ENCODE measurements at regions not wholly inside any gene's neighbourhood (a gene's known extent, or its start where the extent isn't known, plus 50 kb on each side); places are given as distances from the start of the nearest gene placed in this dataset.

DNA sequence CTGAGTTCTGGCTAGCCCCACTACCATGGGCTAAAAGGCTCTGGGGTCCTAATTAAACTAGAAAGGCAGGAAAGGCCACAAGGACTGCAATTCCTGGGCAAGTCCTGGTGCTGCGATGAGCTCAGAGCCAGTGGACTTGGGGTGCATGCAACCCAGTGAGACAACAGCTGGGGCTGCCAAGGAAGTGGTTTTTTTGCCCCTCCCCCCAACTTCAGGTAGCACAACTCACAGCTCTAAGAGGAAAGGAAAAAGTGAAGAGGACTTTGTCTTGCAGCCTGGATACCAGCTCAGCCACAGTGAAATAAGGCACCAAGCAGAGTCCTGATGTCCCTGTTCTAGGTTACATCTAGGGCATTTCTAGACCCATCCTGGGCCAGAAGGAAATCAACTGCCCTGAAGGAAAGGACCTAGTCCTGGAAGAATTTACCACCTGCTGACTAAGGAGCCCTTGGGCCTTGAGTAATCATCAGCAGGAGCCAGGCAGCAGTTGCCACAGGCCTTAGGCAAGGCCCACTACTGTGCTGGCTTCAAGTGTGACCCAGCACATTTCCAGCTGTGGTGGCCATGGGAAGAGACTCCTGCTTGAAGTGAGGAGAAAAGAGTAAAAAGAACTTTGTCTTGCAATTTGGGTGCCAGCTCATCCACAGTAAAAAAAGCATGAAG, 358.4 kb downstream of the BTBD3 start:
- DNase-seq (ENCODE audit: low spot score), result no peak

DNA sequence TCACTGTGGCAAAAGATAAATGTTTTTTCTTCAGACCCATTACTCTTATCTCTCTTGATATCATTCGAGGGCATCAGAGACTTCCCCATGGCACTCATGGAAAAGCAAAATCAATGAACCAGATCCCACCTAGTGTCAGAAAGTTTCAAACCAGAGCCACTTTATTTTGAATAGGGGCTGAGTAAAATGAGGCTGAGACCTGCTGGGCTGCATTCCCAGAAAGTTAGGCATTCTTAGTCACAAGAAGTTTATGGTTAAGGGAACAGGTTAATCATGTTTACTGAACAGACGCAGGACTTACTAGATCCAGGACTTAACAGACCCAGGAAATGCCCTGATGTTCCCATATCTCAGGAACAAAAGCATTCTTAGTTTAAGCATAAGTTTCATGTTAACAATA, 369.9 kb downstream of the BTBD3 start:
- no peak for DNase-seq (ENCODE audit: low spot score)

DNA sequence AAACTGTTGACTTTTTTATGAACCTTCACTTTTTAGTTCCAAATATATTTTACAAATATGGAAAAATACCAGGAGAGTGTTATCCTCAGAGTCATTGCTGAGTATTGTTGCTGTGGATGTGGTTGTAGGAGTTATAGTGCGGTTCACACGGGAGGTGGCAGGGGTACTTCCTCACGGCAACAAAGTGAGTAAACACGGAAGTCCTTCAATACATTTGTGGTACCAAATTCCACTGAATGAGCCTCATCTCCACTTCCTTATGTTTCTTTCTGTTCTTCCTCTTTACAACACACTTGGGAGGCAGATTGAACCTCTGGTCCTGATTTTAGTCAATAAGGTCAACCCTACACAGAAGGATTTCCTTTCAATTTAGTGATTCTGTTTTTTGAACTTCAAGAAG, 371.8 kb downstream of the BTBD3 start:
- DNase-seq (ENCODE audit: low spot score), result no peak

DNA sequence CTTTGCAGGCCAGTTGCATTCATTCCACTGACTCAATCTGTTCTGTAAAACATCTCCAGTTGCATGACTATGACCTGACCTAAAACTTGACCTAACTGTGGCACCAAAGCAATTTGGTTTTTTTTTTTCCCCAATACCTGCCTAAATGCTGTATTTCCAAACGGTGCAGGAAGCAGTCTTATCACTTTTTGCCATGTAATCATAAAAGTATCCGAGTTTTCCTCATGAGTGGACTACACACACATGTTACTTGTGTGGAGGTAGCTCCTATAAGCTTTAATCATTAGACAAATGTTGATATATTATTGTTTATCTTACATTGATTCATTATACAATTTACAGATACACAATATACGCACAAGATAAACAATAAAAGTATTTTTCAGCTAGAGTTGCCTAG, 373.7 kb downstream of the BTBD3 start:
- no peak for DNase-seq (ENCODE audit: low spot score)

DNA sequence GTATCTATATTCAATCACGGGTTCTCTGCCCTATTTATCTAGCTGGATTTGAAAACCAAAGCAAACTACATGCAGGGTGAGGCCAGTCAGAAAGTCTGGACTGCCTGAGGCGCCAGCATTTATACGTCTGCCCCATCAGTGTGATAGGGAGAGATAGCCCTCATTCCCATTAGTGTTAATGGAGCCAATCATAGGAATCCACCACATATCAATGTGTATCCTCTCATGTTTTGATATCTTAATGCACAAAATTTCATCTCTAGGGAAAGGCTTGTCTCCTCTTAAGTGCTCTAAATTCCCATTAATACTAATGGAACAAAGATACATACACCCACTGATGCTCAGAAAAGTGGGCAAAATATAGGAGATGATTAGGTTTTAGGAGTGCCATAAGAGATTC, 376.2 kb downstream of the BTBD3 start:
- no peak for DNase-seq (ENCODE audit: low spot score)

DNA sequence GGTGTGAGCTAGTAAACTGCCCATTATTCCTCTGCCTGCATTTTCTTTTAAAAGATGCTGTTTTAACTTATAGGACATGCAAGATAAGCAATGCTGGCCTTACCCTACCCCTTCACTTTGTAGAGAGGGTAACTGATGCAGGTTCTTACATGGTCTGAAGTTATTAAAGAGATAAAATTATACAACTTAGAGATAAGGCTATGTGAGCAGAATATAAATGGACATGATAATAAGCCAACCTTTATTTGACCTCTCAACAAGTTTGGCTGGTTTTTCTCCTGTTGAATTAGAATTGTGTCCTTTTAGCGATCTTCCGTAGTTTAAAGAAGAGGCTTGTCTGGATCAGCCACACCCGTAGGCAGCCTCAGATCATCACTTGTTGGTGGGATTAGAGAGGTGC, 377.0 kb downstream of the BTBD3 start:
- no peak for DNase-seq (ENCODE audit: low spot score)

DNA sequence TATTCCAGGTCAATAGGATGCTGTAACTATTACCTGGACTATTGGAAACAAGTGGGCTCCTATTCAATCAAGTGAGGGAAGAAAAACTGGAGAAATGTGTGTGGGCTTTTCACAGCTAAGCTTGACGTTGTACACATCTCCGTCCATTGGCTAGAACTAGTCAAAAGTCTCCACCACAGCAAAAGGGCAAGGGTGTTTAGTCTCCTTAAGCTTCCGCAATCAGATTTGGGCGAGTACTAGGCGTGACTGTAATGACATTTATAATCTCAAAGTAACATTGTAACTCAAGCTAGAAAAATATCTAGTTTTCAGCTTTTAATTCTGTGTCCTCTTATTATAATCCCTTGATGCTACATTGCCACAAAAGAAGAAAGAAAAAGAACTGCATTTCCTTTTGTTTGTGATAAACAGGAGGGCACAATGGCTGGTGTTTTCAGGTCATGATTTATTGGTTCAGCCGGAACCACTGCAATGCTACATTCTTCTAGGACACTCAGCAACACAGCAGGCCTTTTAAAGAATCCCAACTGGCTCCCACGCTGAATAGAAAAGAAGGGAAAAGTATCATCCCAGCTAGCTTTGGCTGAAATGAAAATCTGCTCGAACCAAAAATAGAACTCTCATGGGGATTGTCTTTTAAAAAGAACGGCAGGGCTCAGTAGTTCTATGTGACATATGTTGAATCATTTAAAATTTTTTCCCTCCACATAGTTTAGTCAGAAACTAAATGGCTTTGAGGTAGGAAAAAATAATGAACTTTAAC, 387.7 kb downstream of the BTBD3 start:
- no peak for DNase-seq (ENCODE audit: low spot score)

DNA sequence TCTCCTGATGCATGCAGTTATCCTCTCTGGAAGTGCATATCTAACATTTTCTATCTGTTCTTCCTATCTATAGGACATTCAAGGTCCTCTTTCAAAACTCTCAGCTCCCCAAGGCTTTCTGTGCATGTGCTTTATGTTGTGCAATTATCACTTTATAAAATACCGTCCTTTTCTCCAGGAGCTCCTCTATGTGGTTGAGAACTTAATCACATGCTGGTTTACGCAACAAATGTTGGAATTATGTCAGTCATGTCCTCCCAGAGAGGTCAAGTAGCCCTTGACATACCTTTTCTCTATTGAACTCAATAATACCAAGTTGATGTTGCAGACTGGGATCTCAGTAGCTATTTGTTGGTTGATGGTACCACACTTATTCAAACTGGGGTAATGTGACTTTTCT, 388.4 kb downstream of the BTBD3 start:
- DNase-seq (ENCODE audit: low spot score), result no peak

DNA sequence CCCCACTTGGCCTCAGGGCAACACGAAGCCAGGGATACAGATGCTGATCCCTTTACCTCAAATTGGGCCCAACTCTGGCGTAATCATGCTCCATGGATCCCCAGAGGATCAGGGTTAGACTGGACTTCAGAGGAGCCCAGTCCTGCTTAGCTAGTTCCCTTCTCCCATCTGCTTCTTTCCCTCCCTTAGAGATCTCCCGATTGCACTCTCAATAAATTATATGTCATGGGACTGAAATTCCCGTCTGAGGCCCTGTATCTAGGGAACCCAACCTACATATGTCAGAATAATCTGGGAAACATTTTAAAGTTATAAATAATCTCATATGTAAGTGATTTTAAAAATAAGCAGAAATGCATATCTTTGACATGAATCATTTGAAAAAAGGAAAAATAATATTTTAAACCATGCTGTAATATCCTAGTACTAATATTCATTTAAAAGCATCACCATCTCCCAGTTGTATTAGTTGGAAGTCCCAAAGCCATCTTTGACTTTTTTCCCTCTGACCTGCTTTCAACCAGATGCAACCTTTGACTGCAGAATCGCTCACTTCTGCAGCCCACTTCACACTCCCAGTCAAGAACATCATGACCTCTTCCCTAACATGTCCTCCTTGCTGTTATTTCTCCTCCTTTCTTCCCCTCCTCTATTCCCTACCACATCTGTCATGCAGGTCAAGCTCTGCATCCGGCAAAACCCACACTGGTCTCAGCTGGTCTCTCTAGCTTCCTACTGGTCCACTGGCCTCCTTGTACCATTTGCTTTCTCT, 393.6 kb downstream of the BTBD3 start:
- DNase-seq (ENCODE audit: low spot score), result no peak

DNA sequence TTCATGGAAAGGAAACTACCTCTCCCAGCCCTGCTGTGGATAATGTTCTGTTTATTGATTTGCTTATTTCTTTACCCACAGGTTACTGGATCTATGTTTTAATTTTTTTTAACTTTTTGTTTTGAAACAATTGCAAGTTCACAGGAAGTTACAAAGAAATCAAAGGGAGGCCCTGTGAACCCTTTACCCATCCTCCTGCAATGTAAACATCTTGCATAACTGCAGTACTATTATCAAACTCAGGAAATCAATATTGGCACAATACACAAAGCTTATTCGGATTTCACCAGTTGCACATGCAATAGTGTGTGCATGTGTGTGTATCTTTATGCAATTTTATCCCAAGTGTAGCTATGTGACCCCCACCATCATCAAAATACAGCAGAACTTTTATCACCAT, 398.0 kb downstream of the BTBD3 start:
- DNase-seq (ENCODE audit: low spot score), result no peak

DNA sequence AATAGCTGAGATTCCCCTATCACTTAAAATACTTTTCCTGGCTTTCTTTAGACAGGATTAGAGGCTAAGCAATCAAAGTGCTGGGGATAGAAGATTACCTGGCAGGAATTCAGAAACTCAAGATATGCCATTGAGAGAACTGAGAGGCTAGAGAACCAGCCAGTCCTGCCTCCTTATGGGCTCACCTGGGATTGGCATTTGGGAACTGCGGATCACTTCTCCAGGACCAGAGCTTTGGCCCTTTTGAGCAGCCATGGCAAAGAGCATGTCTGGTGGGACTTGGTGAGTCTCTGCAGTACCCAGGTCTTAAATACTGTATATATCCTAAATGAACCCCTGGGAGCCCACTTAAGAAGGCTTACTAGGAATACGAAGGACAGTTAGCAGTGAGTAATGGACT, 399.1 kb downstream of the BTBD3 start:
- no peak for DNase-seq (ENCODE audit: low spot score)

DNA sequence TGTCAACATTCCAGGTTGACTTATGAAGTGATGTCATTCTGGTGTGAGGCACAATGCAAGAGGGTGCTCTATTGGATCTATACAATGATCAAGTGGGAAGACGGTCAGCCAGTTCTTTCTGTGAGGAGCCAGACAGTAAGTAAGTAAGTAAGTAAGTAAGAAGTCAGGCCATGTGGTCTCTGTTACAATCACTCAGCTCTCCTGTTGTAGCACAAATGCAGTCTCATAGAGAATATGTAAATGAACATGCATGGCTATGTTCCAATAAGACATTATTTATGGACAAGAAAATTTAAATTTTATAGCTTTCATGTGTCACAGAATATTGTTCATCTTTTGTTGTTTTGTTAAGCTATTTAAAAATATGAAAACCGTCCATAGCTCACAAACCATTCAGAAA, 399.7 kb downstream of the BTBD3 start:
- no peak for DNase-seq (ENCODE audit: low spot score)

DNA sequence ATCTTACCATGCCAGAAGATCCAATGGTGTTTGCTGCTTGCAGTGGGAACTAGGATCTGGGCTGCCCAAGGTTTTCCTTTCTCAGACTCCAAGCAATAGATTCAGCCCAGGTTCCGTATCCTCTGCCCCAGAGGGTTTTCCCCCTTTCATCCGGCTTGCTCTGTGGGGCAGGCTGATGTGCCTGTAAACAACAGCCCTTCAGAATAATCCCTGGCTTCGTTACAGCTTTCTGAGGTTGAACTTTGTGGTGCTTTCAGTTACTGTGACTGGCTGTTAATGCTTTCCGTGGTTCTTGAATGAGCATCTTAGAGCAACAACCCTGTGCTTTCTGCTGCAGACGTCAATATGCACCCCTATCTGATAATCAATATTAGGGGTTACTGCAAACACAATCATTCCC, 400.4 kb downstream of the BTBD3 start:
- DNase-seq (ENCODE audit: low spot score), result no peak

DNA sequence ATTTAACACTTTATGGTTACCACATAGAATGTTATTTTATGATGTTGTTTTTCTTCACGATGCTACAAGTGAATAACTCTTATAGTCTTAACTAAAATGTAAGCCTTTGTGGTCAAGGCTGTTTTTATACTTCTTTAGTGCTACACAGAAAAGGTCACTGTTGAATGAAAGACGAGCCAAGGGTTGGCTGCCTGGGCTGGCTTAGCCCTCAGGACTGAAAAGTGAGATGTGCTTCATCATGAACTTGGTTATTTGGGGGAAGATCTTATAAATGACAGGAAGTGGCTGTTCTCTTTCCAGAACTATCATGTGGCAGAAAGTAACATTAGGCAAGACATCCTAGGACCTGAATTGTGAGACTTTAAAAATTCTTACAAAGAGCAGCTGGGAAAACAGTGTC, 404.0 kb downstream of the BTBD3 start:
- DNase-seq (ENCODE audit: low spot score), result no peak

DNA sequence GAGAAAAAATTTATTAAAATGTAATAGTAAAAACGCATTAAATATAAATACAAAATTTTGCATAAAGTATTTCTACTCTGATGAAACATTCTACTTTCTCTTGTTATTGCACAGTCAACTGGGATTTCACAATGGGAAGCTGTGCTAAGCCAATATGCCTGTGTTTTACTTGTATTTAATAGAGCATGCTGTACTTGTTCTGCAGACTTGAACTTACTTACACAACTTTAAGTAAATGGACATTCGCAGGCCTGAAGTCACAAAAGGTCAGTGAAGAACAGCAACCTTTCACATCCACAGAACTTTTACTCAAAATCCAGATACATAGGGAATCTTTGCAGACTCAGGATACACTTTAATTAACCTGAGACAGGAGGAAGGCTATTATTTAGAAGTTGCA, 409.5 kb downstream of the BTBD3 start:
- DNase-seq (ENCODE audit: low spot score), result no peak

DNA sequence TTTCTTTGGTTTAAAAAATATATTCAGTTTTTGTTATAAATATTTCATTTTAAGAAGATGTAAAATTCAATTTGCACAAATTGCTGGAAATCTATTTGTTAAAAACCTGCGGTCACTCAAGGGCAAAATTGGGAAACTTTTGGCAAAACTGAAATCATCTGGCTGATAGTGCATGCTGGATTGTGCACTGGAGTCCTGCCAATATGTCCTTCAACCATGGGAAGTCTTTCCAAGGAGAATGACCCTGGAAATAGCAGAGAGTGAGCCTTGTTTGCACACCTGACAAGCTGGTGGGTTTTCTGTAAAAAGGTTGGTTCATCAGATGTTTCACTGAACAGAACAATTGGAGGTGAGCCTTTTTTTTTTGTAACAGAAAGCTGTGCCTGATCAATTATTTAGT, 413.5 kb downstream of the BTBD3 start:
- DNase-seq (ENCODE audit: low spot score), result no peak

DNA sequence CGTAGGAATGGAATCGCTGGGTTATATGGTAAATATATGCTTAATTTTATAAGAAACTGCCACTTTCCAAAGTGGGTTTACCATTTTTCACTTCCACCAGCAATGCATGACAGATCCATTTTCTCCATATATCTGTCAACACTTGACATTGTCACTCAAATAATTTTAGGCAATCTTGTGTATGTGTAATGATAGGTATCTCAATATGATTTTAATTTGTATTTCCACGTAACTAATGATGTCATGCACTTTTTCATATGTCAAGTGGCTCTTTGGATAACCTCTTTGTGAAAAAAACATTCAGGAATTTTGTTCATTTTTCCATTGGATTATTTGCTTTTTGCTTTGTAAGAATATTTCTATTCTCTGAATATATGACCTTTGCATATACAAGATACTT, 419.9 kb downstream of the BTBD3 start:
- no peak for DNase-seq (ENCODE audit: low spot score)

DNA sequence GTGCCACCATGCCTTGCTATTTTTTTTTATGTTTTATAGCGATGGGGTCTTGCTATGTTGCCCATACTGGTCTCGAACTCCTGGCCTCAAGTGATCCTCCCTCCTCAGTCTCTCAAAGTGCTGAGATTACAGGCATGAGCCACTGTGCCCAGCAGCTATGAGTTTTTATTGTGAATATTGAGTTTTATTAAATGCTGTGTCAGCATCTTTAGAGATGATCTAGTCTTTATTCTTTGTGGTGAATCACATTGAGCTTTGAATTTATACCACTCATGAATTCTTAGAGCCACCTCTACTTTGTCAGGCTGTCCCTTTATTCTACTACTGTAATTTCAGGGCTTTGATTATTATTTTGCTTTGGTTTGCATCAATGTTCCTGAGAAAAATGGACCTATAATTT, 428.3 kb downstream of the BTBD3 start:
- DNase-seq (ENCODE audit: low spot score), result no peak

DNA sequence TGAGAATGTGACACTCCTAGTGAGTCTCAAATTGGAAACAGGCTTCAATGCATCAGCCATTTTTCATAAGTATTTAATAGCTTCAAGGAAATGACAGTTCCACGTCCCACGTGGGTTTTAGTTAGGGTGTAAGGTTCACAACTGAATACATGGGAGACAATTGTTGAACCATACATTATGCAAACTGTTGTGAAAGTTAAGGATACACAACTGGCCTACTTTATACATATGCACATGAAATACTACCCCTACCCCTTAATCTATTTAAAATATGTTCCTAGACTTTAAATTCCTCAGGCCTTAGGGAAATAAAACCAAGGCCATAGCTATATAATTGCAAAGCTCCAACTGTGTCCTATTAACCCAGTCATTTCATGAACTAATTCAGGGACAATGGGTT, 436.1 kb downstream of the BTBD3 start:
- no peak for DNase-seq (ENCODE audit: low spot score)

DNA sequence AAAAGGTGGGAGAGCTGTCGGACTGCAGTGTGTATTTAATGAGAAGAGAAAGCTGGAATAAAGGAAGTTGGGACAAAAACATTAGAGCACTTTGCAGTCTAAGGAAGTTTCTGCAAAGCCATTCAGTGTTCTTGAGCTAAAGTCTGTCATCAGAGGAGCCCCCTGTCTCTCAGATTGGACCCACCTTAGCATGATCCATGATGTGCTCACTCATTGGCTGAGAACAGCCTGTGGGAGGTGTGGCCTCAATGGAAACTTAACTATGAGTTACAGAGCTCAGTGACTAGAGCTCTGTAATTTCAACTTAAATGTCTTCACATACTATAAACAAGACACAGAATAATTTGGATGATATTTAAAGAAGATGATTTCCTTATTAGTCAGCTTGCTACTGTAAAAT, 437.0 kb downstream of the BTBD3 start:
- DNase-seq (ENCODE audit: low spot score), result no peak

DNA sequence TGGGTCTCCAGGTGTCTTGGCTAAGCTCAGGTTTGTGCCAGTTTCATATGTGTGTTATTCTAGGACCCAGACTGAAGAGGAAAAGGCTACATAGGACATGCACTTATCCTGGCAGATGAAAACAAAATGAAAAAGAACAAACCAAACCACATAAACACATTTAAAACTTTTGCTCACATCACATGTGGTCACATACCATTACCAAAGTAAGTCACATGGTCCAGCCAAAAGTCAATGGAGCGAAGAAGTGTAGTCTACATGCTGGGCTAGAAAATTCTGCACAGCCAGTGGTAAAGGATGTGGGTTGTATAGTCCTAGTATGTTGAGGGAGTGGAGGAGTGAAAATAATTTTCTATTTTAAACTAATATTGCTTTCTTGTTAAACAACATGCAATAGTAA, 437.5 kb downstream of the BTBD3 start:
- no peak for DNase-seq (ENCODE audit: low spot score)

DNA sequence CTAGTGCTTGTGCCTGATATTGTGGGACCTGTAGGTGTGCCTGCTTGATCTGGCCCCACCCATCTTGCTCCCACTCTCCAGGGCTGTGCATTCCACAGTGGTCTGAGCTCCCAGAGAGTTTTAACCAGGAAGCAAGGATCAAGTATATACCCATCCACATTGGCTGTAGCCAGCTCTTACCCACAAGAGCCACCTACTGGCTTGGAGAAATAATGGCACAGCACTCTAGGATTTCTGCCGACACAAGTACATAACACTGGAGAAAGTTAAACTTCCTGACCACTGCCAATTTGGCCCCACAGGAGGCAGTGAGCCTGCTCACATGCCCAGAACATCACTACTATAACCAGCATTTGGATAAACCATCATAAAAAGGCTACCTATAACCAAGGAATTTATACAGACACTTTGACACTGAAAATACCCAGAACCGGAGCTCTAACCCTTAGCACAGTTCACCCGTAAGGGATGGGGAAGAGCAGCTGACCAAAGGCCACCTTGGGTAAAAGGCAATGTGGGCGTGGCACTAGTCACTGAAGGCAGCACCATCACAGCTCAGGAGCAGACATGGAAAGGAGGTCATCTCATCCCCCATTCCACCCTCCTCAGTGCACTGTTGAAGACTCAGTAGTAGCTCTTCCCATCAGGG, 440.4 kb downstream of the BTBD3 start:
- DNase-seq (ENCODE audit: low spot score), result no peak

DNA sequence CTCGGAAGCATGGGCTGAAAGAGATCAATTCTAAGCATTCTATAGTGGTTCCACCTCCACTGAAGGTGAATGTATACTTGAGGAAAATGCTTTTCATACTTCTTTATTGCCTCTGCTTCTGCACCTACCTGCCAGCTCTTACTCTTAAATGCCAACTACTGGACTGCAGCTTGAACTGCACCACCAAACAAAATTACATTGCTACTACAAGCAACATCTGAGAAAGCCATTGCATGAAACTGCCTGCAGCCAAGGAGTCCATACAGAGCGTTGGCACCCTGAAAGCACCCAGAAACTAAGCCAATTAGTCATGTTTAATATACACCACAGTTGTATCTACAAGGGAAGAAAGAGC, 440.9 kb downstream of the BTBD3 start:
- no peak for DNase-seq (ENCODE audit: low spot score)

All from ureter (tissue), 1 donor.